HEK293 (cell line): ENCODE measurements at regions not wholly inside any gene's neighbourhood (a gene's known extent, or its start where the extent isn't known, plus 50 kb on each side); places are given as distances from the start of the nearest gene placed in this dataset.

Experiments used
- HOXD13 ChIP-seq: sonication (generic); formaldehyde crosslinking; IDR thresholded peaks from 2 replicates; pipeline ENCODE4 v1.8.0; 2022; ENCODE audit warnings: missing genetic modification reagents, borderline replicate concordance
- SALL2 ChIP-seq: fragments of 450-650 bp; formaldehyde crosslinking; IDR thresholded peaks from 2 replicates; pipeline ENCODE4 v1.5.0; 2017; ENCODE audit warnings: missing biosample characterization, mild to moderate bottlenecking, missing genetic modification characterization, borderline replicate concordance
- ZNF302 ChIP-seq: fragments of 450-650 bp; formaldehyde crosslinking; IDR thresholded peaks from 2 replicates; pipeline ENCODE4 v1.5.1; 2016; ENCODE audit warnings: missing biosample characterization, missing genetic modification characterization, low read depth
- ZNF624 ChIP-seq: fragments of 450-650 bp; formaldehyde crosslinking; IDR thresholded peaks from 2 replicates; pipeline ENCODE4 v1.5.1; 2017; ENCODE audit warnings: missing biosample characterization, missing genetic modification characterization
- ZNF777 ChIP-seq: fragments of 450-650 bp; formaldehyde crosslinking; IDR thresholded peaks from 2 replicates; pipeline ENCODE4 v1.5.1; 2017; ENCODE audit warnings: missing biosample characterization, missing genetic modification characterization, borderline replicate concordance
- TF ChIP-seq, protein P1 (sequence below): fragments of 450-650 bp; formaldehyde crosslinking; IDR thresholded peaks from 2 replicates; pipeline ENCODE4 v1.5.1; 2016; ENCODE audit warnings: missing biosample characterization, missing genetic modification characterization

DNA sequence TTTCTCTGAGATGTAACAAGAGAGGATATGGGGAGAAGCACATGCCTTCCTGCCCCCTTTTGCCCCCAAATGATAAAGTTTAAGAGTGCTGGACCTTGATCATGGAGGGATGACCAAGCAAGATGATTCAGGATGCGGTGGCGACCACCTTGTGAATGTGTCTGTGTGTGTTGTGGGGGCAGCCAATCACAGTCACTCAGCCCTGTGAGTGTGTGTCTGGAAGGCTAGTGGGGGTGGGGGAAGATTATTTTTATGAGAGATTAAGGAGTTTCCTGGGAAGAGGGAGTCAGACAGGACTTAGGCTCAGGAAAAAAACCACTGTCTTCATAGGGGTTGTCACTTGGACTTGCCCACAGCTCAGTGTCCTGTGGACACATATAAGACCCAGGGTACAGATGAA lies 57.8 kb upstream of the KY start:
- TF ChIP-seq, protein P1, sequence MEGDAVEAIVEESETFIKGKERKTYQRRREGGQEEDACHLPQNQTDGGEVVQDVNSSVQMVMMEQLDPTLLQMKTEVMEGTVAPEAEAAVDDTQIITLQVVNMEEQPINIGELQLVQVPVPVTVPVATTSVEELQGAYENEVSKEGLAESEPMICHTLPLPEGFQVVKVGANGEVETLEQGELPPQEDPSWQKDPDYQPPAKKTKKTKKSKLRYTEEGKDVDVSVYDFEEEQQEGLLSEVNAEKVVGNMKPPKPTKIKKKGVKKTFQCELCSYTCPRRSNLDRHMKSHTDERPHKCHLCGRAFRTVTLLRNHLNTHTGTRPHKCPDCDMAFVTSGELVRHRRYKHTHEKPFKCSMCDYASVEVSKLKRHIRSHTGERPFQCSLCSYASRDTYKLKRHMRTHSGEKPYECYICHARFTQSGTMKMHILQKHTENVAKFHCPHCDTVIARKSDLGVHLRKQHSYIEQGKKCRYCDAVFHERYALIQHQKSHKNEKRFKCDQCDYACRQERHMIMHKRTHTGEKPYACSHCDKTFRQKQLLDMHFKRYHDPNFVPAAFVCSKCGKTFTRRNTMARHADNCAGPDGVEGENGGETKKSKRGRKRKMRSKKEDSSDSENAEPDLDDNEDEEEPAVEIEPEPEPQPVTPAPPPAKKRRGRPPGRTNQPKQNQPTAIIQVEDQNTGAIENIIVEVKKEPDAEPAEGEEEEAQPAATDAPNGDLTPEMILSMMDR (tag by site-specific recombination) = no peak
- TF ChIP-seq ZNF302 (tag by site-specific recombination) (no peak), SALL2 (tag by site-specific recombination) (no peak), HOXD13 (no peak), ZNF777 (tag by site-specific recombination) (no peak), ZNF624 (no peak)
